ENCODE measurements at regions not wholly inside any gene's neighbourhood (a gene's known extent, or its start where the extent isn't known, plus 50 kb on each side); places are given as distances from the start of the nearest gene placed in this dataset.

- no peak overlapping the region for H3K4me3 ChIP-seq
- TF ChIP-seq POLR2A (IDR thresholded peaks at IDR 0.05) (no peak), CTCF (IDR thresholded peaks at IDR 0.05) (no peak)
- H3K4me1 ChIP-seq (replicated peaks in 1 of 2) = peaks cover 0 to 6% of the 10 kb centered on the region in 2 donors
- no peaks in the 10 kb centered on the region for H3K27me3 ChIP-seq
- WGBS, 4 donors = 38 to 59% (median 53%) methylated on average over 1 of the region's 1 CpG
- H3K27ac ChIP-seq = no peak overlapping the region
- intact Hi-C loops (cut with DNase I) = no loop called here
- no peaks in the 10 kb centered on the region for H3K9me3 ChIP-seq (replicated peaks in 1 of 3)
- no peaks in the 10 kb centered on the region for H3K36me3 ChIP-seq (replicated peaks in 1 of 2)
- no peak for DNase-seq
Observed at GRCh38 chr1:184199036-184199435, 147.5 kb downstream of the TSEN15 start.

GRCh38 chr1:184199438-184200085 is 148.0 kb downstream of the TSEN15 start:
- Histone ChIP-seq H3K4me3 (no peak overlapping the region), H3K9me3 (replicated peaks in 1 of 3) (no peaks in the 10 kb centered on the region), H3K27me3 (no peaks in the 10 kb centered on the region), H3K4me1 (replicated peaks in 1 of 2) (peaks cover 3 to 11% of the 10 kb centered on the region in 2 donors), H3K36me3 (replicated peaks in 1 of 2) (no peaks in the 10 kb centered on the region), H3K27ac (no peak overlapping the region)
- WGBS, 4 donors = 53 to 69% (median 60%) methylated on average over 4 of the region's 4 CpGs
- no peak for DNase-seq
- TF ChIP-seq CTCF (IDR thresholded peaks at IDR 0.05) (no peak), POLR2A (IDR thresholded peaks at IDR 0.05) (no peak)
- intact Hi-C loops (cut with DNase I) = no loop called here

- DNase-seq = no peak
- Histone ChIP-seq H3K4me3 (no peak overlapping the region), H3K27me3 (no peaks in the 10 kb centered on the region), H3K4me1 (replicated peaks in 1 of 2) (peaks cover 3 to 32% of the 10 kb centered on the region in 2 donors), H3K27ac (no peak overlapping the region), H3K36me3 (replicated peaks in 1 of 2) (no peaks in the 10 kb centered on the region), H3K9me3 (replicated peaks in 1 of 3) (no peaks in the 10 kb centered on the region)
- TF ChIP-seq CTCF (IDR thresholded peaks at IDR 0.05) (no peak), POLR2A (IDR thresholded peaks at IDR 0.05) (no peak)
- intact Hi-C loops (cut with DNase I) = no loop called here
- WGBS, 4 donors = 78 to 94% (median 92%) methylated on average over 2 of the region's 2 CpGs
Observed at GRCh38 chr1:184208622-184209021, 157.1 kb downstream of the TSEN15 start.

- peak; percentile 30 to 79 (median 54) for DNase-seq
- intact Hi-C loops (cut with DNase I) = no loop called here
- Histone ChIP-seq H3K4me3 (no peak overlapping the region), H3K4me1 (replicated peaks in 1 of 2) (peaks cover 0 to 23% of the 10 kb centered on the region in 2 donors), H3K9me3 (replicated peaks in 1 of 3) (no peaks in the 10 kb centered on the region), H3K36me3 (replicated peaks in 1 of 2) (no peaks in the 10 kb centered on the region), H3K27ac (no peak overlapping the region), H3K27me3 (no peaks in the 10 kb centered on the region)
- WGBS, 4 donors = 65 to 80% (median 69%) methylated on average over 2 of the region's 2 CpGs
- TF ChIP-seq CTCF (IDR thresholded peaks at IDR 0.05) = no peak
- TF ChIP-seq POLR2A (IDR thresholded peaks at IDR 0.05) = no peak
Observed at GRCh38 chr1:184210031-184210430, 158.5 kb downstream of the TSEN15 start.
